ENCODE measurements at regions not wholly inside any gene's neighbourhood (a gene's known extent, or its start where the extent isn't known, plus 50 kb on each side); places are given as distances from the start of the nearest gene placed in this dataset.

GRCh38 chr6:126767711-126768110 is 350.8 kb upstream of the RSPO3 start:
- no peak for TF ChIP-seq EZH2 (IDR thresholded peaks at IDR 0.05; ENCODE audit: borderline replicate concordance, low read length)
- TF ChIP-seq CTCF (IDR thresholded peaks at IDR 0.05; ENCODE audit: low read length): no peak

Measured in OCI-LY1 (cell line).